Suprapubic skin (tissue), 4 donors: ENCODE measurements at regions not wholly inside any gene's neighbourhood (a gene's known extent, or its start where the extent isn't known, plus 50 kb on each side); places are given as distances from the start of the nearest gene placed in this dataset.

Experiments used
- DNase-seq, 2 donors: peaks; one replicate each; pipeline ENCODE4 v3.0.0-alpha.2; 2019; ENCODE audit warnings: low spot score in 2 of 2
- H3K27ac ChIP-seq: fragments of 200-600 bp; sonication (generic); one replicate; pipeline ENCODE4 v1.5.1; 2019
- H3K27me3 ChIP-seq: fragments of 200-600 bp; sonication (generic); one replicate; pipeline ENCODE4 v1.5.1; 2019
- H3K36me3 ChIP-seq: fragments of 200-600 bp; sonication (generic); one replicate; pipeline ENCODE4 v1.5.1; 2019
- H3K4me1 ChIP-seq: fragments of 200-600 bp; sonication (generic); one replicate; pipeline ENCODE4 v1.5.1; 2019
- H3K4me3 ChIP-seq: fragments of 200-600 bp; sonication (generic); one replicate; pipeline ENCODE4 v1.5.1; 2019; ENCODE audit warnings: mild to moderate bottlenecking
- H3K9me3 ChIP-seq: fragments of 200-600 bp; sonication (generic); one replicate; pipeline ENCODE4 v1.5.1; 2019
- CTCF ChIP-seq, 2 donors: fragments of 200-600 bp in 1 of 2; fragments of 450-650 bp in 1 of 2; sonication (generic) in 1 of 2; IDR thresholded peaks; one replicate each; pipeline ENCODE4 v1.5.1; 2016 to 2019; ENCODE audit warnings: antibody characterized with exemption in 2 of 2, mild to moderate bottlenecking in 1 of 2, moderate library complexity in 1 of 2
- EP300 ChIP-seq: sonication (generic); formaldehyde crosslinking; IDR thresholded peaks from one replicate; pipeline ENCODE4 v1.6.1; 2017; ENCODE audit warnings: antibody characterized with exemption
- POLR2A ChIP-seq, 2 donors: fragments of 450-650 bp; IDR thresholded peaks; one replicate each; pipeline ENCODE4 v1.6.1; 2017; ENCODE audit warnings: antibody characterized with exemption in 2 of 2, mild to moderate bottlenecking in 2 of 2, moderate library complexity in 2 of 2
- POLR2AphosphoS5 ChIP-seq, 3 donors: sonication (generic); formaldehyde crosslinking; IDR thresholded peaks; one replicate each; pipeline ENCODE4 v1.6.1; 2017; ENCODE audit warnings: antibody characterized with exemption in 3 of 3
- WGBS: methylation state at CpG from one replicate; pipeline ENCODE4 v1.1.5; 2018; 5-methylcytosine and 5-hydroxymethylcytosine counted together

GRCh38 chr15:46442184-46442583, 807.4 kb downstream of the SQOR start:
- H3K27ac ChIP-seq = no peak overlapping the region
- TF ChIP-seq CTCF (IDR thresholded peaks at IDR 0.05) = no peak
- TF ChIP-seq POLR2A (IDR thresholded peaks at IDR 0.05) = no peak
- TF ChIP-seq EP300 = no peak
- no peak for TF ChIP-seq POLR2AphosphoS5 (IDR thresholded peaks at IDR 0.05)

GRCh38 chr15:46442901-46443590, 808.2 kb downstream of the SQOR start:
- TF ChIP-seq CTCF (IDR thresholded peaks at IDR 0.05) (no peak), EP300 (no peak), POLR2A (IDR thresholded peaks at IDR 0.05) (no peak), POLR2AphosphoS5 (IDR thresholded peaks at IDR 0.05) (no peak)
- Histone ChIP-seq H3K27me3 (no peaks in the 10 kb centered on the region), H3K36me3 (no peaks in the 10 kb centered on the region), H3K27ac (no peak overlapping the region), H3K9me3 (no peaks in the 10 kb centered on the region), H3K4me1 (no peaks in the 10 kb centered on the region), H3K4me3 (no peak overlapping the region)
- 85% methylated on average over 1 of the region's 1 CpG for WGBS
- DNase-seq = no peak

More at GRCh38 chr15:46442184-46442583, 807.4 kb downstream of the SQOR start:
- Histone ChIP-seq H3K36me3 (no peaks in the 10 kb centered on the region), H3K4me3 (no peak overlapping the region), H3K27me3 (no peaks in the 10 kb centered on the region), H3K9me3 (no peaks in the 10 kb centered on the region), H3K4me1 (no peaks in the 10 kb centered on the region)
- WGBS = 59% methylated on average over 5 of the region's 5 CpGs
- no peak for DNase-seq

- Histone ChIP-seq H3K4me1 (no peaks in the 10 kb centered on the region), H3K27ac (no peak overlapping the region), H3K9me3 (no peaks in the 10 kb centered on the region), H3K4me3 (no peak overlapping the region), H3K27me3 (no peaks in the 10 kb centered on the region), H3K36me3 (no peaks in the 10 kb centered on the region)
- WGBS = 84% methylated on average over 7 of the region's 7 CpGs
- DNase-seq = no peak
- no peak for TF ChIP-seq EP300
- TF ChIP-seq CTCF (IDR thresholded peaks at IDR 0.05) = no peak
- no peak for TF ChIP-seq POLR2AphosphoS5 (IDR thresholded peaks at IDR 0.05)
- no peak for TF ChIP-seq POLR2A (IDR thresholded peaks at IDR 0.05)
These were observed 815.4 kb downstream of the SQOR start for GRCh38 chr15:46450112-46450809.

- Histone ChIP-seq H3K4me3 (no peak overlapping the region), H3K27me3 (no peaks in the 10 kb centered on the region), H3K36me3 (no peaks in the 10 kb centered on the region), H3K9me3 (no peaks in the 10 kb centered on the region), H3K4me1 (no peaks in the 10 kb centered on the region), H3K27ac (no peak overlapping the region)
- TF ChIP-seq CTCF (IDR thresholded peaks at IDR 0.05) (no peak), POLR2AphosphoS5 (IDR thresholded peaks at IDR 0.05) (no peak), POLR2A (IDR thresholded peaks at IDR 0.05) (no peak)
- DNase-seq = no peak
- WGBS = 87% methylated on average over 1 of the region's 1 CpG
These were observed 816.0 kb downstream of the SQOR start for GRCh38 chr15:46450810-46451182.

DNA sequence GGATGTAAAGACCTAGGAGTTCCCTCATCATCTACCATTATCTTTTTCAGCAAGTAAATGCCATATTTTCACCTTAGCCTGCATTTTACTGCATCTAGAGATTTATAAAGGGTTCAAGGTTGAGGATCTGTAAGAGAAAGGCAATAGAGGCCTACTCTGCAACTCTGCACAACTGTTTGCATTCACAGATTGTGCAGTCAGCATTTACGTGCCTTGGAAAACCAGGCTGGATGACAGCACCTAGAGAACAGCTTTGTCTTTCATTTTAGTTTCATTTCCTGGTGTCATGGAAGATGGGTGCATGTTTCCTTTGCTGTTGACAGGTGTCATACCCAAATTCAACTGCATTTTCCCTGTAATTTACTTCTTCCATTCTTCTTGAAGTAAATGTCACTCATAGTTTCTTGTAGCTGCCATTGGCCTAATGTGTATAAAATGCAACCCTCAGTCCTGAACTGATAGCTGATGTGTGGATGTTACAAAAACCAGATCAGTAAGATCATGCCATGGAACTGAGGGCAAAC, 817.5 kb downstream of the SQOR start:
- Histone ChIP-seq H3K4me1 (no peaks in the 10 kb centered on the region), H3K36me3 (no peaks in the 10 kb centered on the region), H3K4me3 (no peak overlapping the region), H3K27me3 (no peaks in the 10 kb centered on the region), H3K9me3 (no peaks in the 10 kb centered on the region), H3K27ac (no peak overlapping the region)
- 35% methylated on average over 1 of the region's 1 CpG for WGBS
- TF ChIP-seq POLR2AphosphoS5 (IDR thresholded peaks at IDR 0.05) = no peak
- no peak for TF ChIP-seq CTCF (IDR thresholded peaks at IDR 0.05)
- no peak for TF ChIP-seq POLR2A (IDR thresholded peaks at IDR 0.05)
- TF ChIP-seq EP300 = no peak
- no peak for DNase-seq
